Right lobe of liver (tissue), 6 donors: ENCODE measurements at regions not wholly inside any gene's neighbourhood (a gene's known extent, or its start where the extent isn't known, plus 50 kb on each side); places are given as distances from the start of the nearest gene placed in this dataset.

ENCODE experiments used
- ATAC-seq, 4 donors: fragments of 200-7000 bp; cut with Tn5 transposase; one replicate each; pipeline ENCODE4 v1.9.1; 2020; ENCODE audit warnings: mild to moderate bottlenecking in 4 of 4, moderate library complexity in 4 of 4
- DNase-seq, 3 donors: peaks; one replicate each; pipeline ENCODE4 v3.0.0-alpha.2; 2020
- H3K27ac ChIP-seq, 3 donors: fragments of 200-600 bp; one replicate each; pipeline ENCODE4 v1.8.0; 2022
- H3K27me3 ChIP-seq, 2 donors: fragments of 200-600 bp; one replicate each; pipeline ENCODE4 v1.8.0; 2022
- H3K36me3 ChIP-seq, 4 donors: fragments of 200-600 bp; sonication (generic) in 1 of 4; one replicate each; pipeline versions ENCODE4 v1.5.1 to v1.8.0; 2017 to 2022; ENCODE audit warnings: control low read depth in 1 of 4
- H3K4me1 ChIP-seq, 4 donors: fragments of 200-600 bp; sonication (generic) in 1 of 4; one replicate each; pipeline versions ENCODE4 v1.5.1 to v1.8.0; 2017 to 2022; ENCODE audit warnings: control low read depth in 1 of 4
- H3K4me3 ChIP-seq, 3 donors: fragments of 200-600 bp; one replicate each; pipeline ENCODE4 v1.8.0; 2022
- H3K9me3 ChIP-seq, 4 donors: fragments of 200-600 bp; sonication (generic) in 1 of 4; one replicate each; pipeline versions ENCODE4 v1.5.1 to v1.8.0; 2017 to 2022; ENCODE audit warnings: control low read depth in 1 of 4
- POLR2A ChIP-seq: fragments of 450-650 bp; IDR thresholded peaks from one replicate; pipeline ENCODE4 v1.6.1; 2017; ENCODE audit warnings: antibody characterized with exemption, mild to moderate bottlenecking
- WGBS: methylation state at CpG from one replicate; pipeline ENCODE4 v1.1.6; 2018; ENCODE audit warnings: low coverage, low lambda C conversion rate; ENCODE audit not compliant: insufficient coverage; ENCODE audit errors: missing lambda C conversion rate; 5-methylcytosine and 5-hydroxymethylcytosine counted together
- intact Hi-C, 2 donors: fragments of 100-400 bp; cut with DNase I; formaldehyde crosslinking; loops; one replicate each; pipeline versions ENCODE4 v1.11.2 to v1.14.1; 2022
- TF ChIP-seq, protein P1 (sequence below), 4 donors: fragments of 200-600 bp in 3 of 4; fragments of 450-650 bp in 1 of 4; IDR thresholded peaks; one replicate each; pipeline versions ENCODE4 v1.5.1 to v1.8.0; 2016 to 2022; ENCODE audit warnings: antibody characterized with exemption in 4 of 4, mild to moderate bottlenecking in 2 of 4
- donor health status: DM: no; HTN: yes; CAD: no.
- donor health status: DM: no; HTN: no; CAD: no.
- donor health status: DM: no; HTN: no; CAD: no.
- donor health status: DM: no; HTN: yes; CAD: no.
- donor health status: DM: no; HTN: yes; CAD: no.

DNA sequence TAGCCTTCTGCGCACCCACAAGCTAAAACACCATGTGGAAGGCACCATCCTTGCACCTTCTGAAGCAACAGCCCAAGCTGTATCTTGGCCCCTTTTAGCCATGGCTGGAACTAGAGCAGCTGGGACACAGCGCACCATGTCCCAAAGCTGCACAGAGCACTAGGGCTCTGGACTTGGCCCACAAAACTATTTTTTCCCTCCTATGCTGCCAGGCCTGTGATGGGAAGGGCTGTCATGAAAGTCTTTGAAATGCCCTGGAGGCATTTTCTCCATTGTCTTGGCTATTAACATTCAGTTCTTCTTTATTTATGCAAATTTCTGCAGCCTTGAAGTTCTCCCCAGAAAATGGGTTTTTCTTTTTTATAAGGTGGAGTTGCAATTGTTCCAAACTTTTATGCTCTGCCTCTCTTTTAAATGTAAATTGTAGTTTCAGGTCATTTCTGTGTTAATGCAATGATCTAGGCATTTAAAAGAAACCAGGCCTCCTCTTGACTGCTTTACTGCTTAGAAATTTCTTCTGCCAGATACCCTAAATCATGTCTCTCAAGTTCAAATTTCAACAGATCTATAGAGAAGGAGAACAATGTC is 996.3 kb downstream of the TAF11L14 start:
- TF ChIP-seq, protein P1, sequence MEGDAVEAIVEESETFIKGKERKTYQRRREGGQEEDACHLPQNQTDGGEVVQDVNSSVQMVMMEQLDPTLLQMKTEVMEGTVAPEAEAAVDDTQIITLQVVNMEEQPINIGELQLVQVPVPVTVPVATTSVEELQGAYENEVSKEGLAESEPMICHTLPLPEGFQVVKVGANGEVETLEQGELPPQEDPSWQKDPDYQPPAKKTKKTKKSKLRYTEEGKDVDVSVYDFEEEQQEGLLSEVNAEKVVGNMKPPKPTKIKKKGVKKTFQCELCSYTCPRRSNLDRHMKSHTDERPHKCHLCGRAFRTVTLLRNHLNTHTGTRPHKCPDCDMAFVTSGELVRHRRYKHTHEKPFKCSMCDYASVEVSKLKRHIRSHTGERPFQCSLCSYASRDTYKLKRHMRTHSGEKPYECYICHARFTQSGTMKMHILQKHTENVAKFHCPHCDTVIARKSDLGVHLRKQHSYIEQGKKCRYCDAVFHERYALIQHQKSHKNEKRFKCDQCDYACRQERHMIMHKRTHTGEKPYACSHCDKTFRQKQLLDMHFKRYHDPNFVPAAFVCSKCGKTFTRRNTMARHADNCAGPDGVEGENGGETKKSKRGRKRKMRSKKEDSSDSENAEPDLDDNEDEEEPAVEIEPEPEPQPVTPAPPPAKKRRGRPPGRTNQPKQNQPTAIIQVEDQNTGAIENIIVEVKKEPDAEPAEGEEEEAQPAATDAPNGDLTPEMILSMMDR (IDR thresholded peaks at IDR 0.05), result no peak
- no peak for TF ChIP-seq POLR2A
- Histone ChIP-seq H3K27me3 (no peaks in the 10 kb centered on the region), H3K36me3 (no peaks in the 10 kb centered on the region), H3K9me3 (no peaks in the 10 kb centered on the region), H3K4me1 (no peaks in the 10 kb centered on the region), H3K4me3 (no peak overlapping the region), H3K27ac (no peak overlapping the region)
- intact Hi-C loops, result no loop called here
- 72% methylated on average over 2 of the region's 2 CpGs for WGBS
- DNase-seq, result no peak
- no peak for ATAC-seq

DNA sequence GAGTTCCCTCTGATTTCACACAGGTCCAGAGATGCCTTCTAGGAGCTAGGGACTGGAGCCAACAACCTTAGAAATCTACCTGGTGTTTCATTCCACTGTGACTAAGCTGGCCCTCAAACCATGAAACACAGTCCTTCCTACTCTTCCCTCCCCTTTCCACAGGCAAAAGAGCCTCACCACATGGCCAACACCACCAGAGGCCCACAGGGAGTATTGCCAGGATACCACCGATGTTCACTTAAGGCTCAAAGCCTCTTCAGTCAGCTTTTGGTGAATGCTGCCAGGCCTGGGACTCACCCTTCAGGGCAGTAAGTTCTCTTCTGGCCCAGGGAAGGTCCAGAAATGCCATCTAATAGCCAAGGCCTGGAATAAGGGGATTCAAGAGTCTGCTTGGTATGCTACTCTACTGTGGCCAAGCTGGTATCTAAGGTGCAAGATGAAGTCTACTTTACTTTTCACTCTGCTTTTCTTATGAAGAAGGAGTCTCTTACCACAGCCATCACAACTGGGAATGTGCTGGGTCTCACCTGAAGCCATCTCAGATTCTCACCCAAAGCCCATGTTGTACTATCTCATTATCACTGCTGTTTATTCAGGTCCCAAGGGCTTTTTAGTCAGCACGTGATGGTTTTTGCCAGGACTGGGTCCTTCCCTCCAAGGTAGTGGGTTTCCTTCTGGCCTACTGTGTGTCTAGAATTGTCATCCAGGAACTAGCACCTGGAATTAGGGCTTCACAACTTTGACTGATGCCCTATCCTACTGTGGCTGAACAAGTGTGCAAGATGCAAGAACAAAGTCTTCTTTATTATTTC is 1018.4 kb downstream of the TAF11L14 start:
- TF ChIP-seq, protein P1 (IDR thresholded peaks at IDR 0.05), result no peak
- TF ChIP-seq POLR2A, result no peak
- Histone ChIP-seq H3K36me3 (no peaks in the 10 kb centered on the region), H3K4me3 (no peak overlapping the region), H3K4me1 (no peaks in the 10 kb centered on the region), H3K9me3 (no peaks in the 10 kb centered on the region), H3K27ac (no peak overlapping the region), H3K27me3 (no peaks in the 10 kb centered on the region)
- ATAC-seq (no peak), DNase-seq (no peak)
- intact Hi-C loops, result no loop called here
- 85% methylated on average over 2 of the region's 2 CpGs for WGBS

DNA sequence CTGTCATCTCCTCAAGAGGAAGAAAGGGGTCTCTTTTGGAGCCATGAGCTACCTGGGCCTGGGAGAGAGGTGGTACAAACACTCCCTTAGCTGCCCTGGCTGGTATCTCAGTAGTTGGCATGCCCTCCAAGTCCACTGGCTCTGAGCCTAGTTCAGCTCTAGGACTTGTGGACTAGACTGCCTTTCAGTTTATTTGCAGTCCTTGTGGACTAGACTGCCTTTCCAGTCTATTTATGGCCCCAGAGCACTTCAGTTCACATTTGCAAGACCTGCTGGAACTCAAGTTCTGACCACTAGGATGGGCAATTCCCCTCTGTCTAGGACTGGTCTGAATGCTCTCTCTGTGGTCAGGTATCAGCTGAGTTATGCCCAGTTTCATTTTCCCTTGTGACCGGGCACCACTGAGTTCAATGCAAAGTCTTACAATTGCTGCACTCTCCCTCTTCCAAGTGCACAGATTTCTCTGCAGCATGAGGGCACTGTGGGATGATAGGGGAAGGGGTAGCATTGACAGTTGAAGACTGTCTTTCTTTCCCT is 1019.0 kb downstream of the TAF11L14 start:
- Histone ChIP-seq H3K36me3 (no peaks in the 10 kb centered on the region), H3K4me3 (no peak overlapping the region), H3K27me3 (no peaks in the 10 kb centered on the region), H3K4me1 (no peaks in the 10 kb centered on the region), H3K27ac (no peak overlapping the region), H3K9me3 (no peaks in the 10 kb centered on the region)
- DNase-seq, result no peak
- ATAC-seq, result no peak
- WGBS, result 86% methylated on average over 1 of the region's 1 CpG
- TF ChIP-seq POLR2A, result no peak
- TF ChIP-seq, protein P1 (IDR thresholded peaks at IDR 0.05), result no peak
- intact Hi-C loops, result no loop called here

DNA sequence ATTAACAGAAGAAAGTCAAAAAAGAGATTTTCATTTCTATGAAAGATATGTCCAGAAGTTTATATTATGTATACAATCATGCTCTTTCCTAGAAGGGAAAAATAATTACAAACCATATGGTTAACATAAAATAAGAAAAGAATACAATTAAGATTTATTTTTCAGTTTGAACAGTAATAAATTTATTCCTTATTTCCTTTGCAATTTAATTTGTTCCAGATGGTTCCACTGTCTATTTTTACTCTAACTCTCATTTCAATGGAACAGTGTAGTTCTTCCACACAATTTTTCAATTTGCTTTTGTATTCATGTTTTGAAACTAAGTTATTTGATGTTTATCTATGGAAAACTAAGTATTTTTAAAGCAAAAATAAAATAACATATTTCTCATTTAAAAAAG is 1026.3 kb downstream of the TAF11L14 start:
- Histone ChIP-seq H3K27ac (no peak overlapping the region), H3K36me3 (no peaks in the 10 kb centered on the region), H3K9me3 (no peaks in the 10 kb centered on the region), H3K27me3 (no peaks in the 10 kb centered on the region), H3K4me1 (no peaks in the 10 kb centered on the region), H3K4me3 (no peak overlapping the region)
- DNase-seq (no peak), ATAC-seq (no peak)
- intact Hi-C loops, result no loop called here
- TF ChIP-seq, protein P1 (IDR thresholded peaks at IDR 0.05), result no peak
- no peak for TF ChIP-seq POLR2A
